HG02981 (cell line): ENCODE measurements at regions not wholly inside any gene's neighbourhood (a gene's known extent, or its start where the extent isn't known, plus 50 kb on each side); places are given as distances from the start of the nearest gene placed in this dataset.

ENCODE experiments used
- ATAC-seq: cut with Tn5 transposase; IDR thresholded peaks from one replicate; pipeline ENCODE4 v1.9.1; 2021; ENCODE audit warnings: mild to moderate bottlenecking, moderate library complexity; ENCODE audit not compliant: unreplicated experiment

GRCh38 chr5:54695198-54695966 lies 177.8 kb downstream of the SNX18 start:
- ATAC-seq: no peak

GRCh38 chr5:54693936-54694657 lies 176.5 kb downstream of the SNX18 start:
- no peak for ATAC-seq

GRCh38 chr5:54692631-54693030 lies 175.1 kb downstream of the SNX18 start:
- no peak for ATAC-seq

- ATAC-seq: no peak
Measured at GRCh38 chr5:54691656-54692055, 174.1 kb downstream of the SNX18 start.

GRCh38 chr5:54689411-54690251 lies 172.1 kb downstream of the SNX18 start:
- no peak for ATAC-seq

GRCh38 chr5:54680998-54681397 lies 163.4 kb downstream of the SNX18 start:
- ATAC-seq: no peak

- no peak for ATAC-seq
Measured at GRCh38 chr5:54679686-54680085, 162.1 kb downstream of the SNX18 start.

- no peak for ATAC-seq
Measured at GRCh38 chr5:54678737-54679136, 161.2 kb downstream of the SNX18 start.

GRCh38 chr5:54676481-54677340 lies 159.2 kb downstream of the SNX18 start:
- ATAC-seq: no peak

- no peak for ATAC-seq
Measured at GRCh38 chr5:54673523-54674225, 156.1 kb downstream of the SNX18 start.

GRCh38 chr5:54672871-54673270 lies 155.3 kb downstream of the SNX18 start:
- ATAC-seq: no peak

- ATAC-seq: no peak
Measured at GRCh38 chr5:54671681-54672080, 154.1 kb downstream of the SNX18 start.

- no peak for ATAC-seq
Measured at GRCh38 chr5:54671111-54671531, 153.6 kb downstream of the SNX18 start.

- ATAC-seq: no peak
Measured at GRCh38 chr5:54670281-54670680, 152.7 kb downstream of the SNX18 start.

GRCh38 chr5:54669845-54670244 lies 152.3 kb downstream of the SNX18 start:
- ATAC-seq: no peak

- ATAC-seq: no peak
Measured at GRCh38 chr5:54669285-54669684, 151.7 kb downstream of the SNX18 start.

- ATAC-seq: no peak
Measured at GRCh38 chr5:54668096-54668495, 150.5 kb downstream of the SNX18 start.

GRCh38 chr5:54667136-54667535 lies 149.6 kb downstream of the SNX18 start:
- no peak for ATAC-seq

- ATAC-seq: no peak
Measured at GRCh38 chr5:54663866-54664265, 146.3 kb downstream of the SNX18 start.

GRCh38 chr5:54661111-54661510 lies 143.6 kb downstream of the SNX18 start:
- ATAC-seq: no peak
